Right atrium auricular region (tissue), 2 donors: ENCODE measurements at regions not wholly inside any gene's neighbourhood (a gene's known extent, or its start where the extent isn't known, plus 50 kb on each side); places are given as distances from the start of the nearest gene placed in this dataset.

Source experiments
- DNase-seq: peaks from one replicate; pipeline ENCODE4 v3.0.0-alpha.2; 2019; ENCODE audit warnings: low spot score
- H3K27ac ChIP-seq, 2 donors: fragments of 200-600 bp; sonication (generic); 1 replicate in 1 of 2; 2 replicates in 1 of 2; pipeline ENCODE4 v1.5.1; 2016 to 2019
- H3K27me3 ChIP-seq, 2 donors: fragments of 200-600 bp; sonication (generic); one replicate each; pipeline versions ENCODE4 v1.5.1 to v1.6.0; 2017 to 2019
- H3K36me3 ChIP-seq: fragments of 200-600 bp; sonication (generic); one replicate; pipeline ENCODE4 v1.5.1; 2016
- H3K4me1 ChIP-seq, 2 donors: fragments of 200-600 bp; sonication (generic); one replicate each; pipeline versions ENCODE4 v1.5.1 to v1.6.0; 2017 to 2019
- H3K4me3 ChIP-seq, 2 donors: fragments of 200-600 bp; sonication (generic); 1 replicate in 1 of 2; 2 replicates in 1 of 2; pipeline ENCODE4 v1.5.1; 2017 to 2019; ENCODE audit warnings: mild to moderate bottlenecking in 1 of 2, moderate library complexity in 1 of 2
- H3K9me3 ChIP-seq, 2 donors: fragments of 200-600 bp; sonication (generic); one replicate each; pipeline ENCODE4 v1.5.1; 2019
- CTCF ChIP-seq, 2 donors: fragments of 200-600 bp; sonication (generic); IDR thresholded peaks; one replicate each; pipeline ENCODE4 v1.5.1; 2019; ENCODE audit warnings: antibody characterized with exemption in 2 of 2

GRCh38 chr6:15735567-15736265 is 72.9 kb upstream of the DTNBP1 start:
- H3K27me3 ChIP-seq = no peaks in the 10 kb centered on the region
- no peak for DNase-seq
- no peak for TF ChIP-seq CTCF (IDR thresholded peaks at IDR 0.05)
- H3K36me3 ChIP-seq = no peaks in the 10 kb centered on the region
- no peaks in the 10 kb centered on the region for H3K9me3 ChIP-seq
- H3K4me3 ChIP-seq = no peak overlapping the region
- no peak overlapping the region for H3K27ac ChIP-seq
- peaks cover 0 to 12% of the 10 kb centered on the region in 2 donors for H3K4me1 ChIP-seq

- TF ChIP-seq CTCF (IDR thresholded peaks at IDR 0.05) = no peak
- Histone ChIP-seq H3K27ac (no peak overlapping the region), H3K9me3 (no peaks in the 10 kb centered on the region), H3K4me1 (peaks cover 0 to 12% of the 10 kb centered on the region in 2 donors), H3K27me3 (no peaks in the 10 kb centered on the region), H3K4me3 (no peak overlapping the region), H3K36me3 (no peaks in the 10 kb centered on the region)
- DNase-seq = no peak
Observed at GRCh38 chr6:15734118-15734897, 71.5 kb upstream of the DTNBP1 start.

GRCh38 chr6:15730922-15731321 is 68.1 kb upstream of the DTNBP1 start:
- H3K27me3 ChIP-seq = no peaks in the 10 kb centered on the region
- H3K4me1 ChIP-seq = peaks cover 0 to 7% of the 10 kb centered on the region in 2 donors
- TF ChIP-seq CTCF (IDR thresholded peaks at IDR 0.05) = no peak
- no peak for DNase-seq
- H3K27ac ChIP-seq = no peak overlapping the region
- no peaks in the 10 kb centered on the region for H3K9me3 ChIP-seq
- H3K36me3 ChIP-seq = no peaks in the 10 kb centered on the region
- no peak overlapping the region for H3K4me3 ChIP-seq

- no peak overlapping the region for H3K27ac ChIP-seq
- DNase-seq = no peak
- no peak for TF ChIP-seq CTCF (IDR thresholded peaks at IDR 0.05)
- no peak overlapping the region for H3K4me3 ChIP-seq
- no peaks in the 10 kb centered on the region for H3K36me3 ChIP-seq
- peaks cover 0 to 2% of the 10 kb centered on the region in 2 donors for H3K4me1 ChIP-seq
- H3K27me3 ChIP-seq = no peaks in the 10 kb centered on the region
- no peaks in the 10 kb centered on the region for H3K9me3 ChIP-seq
Observed at GRCh38 chr6:15730442-15730841, 67.6 kb upstream of the DTNBP1 start.

- Histone ChIP-seq H3K4me1 (no peaks in the 10 kb centered on the region), H3K9me3 (no peaks in the 10 kb centered on the region), H3K4me3 (no peak overlapping the region), H3K27me3 (no peaks in the 10 kb centered on the region), H3K36me3 (no peaks in the 10 kb centered on the region), H3K27ac (no peak overlapping the region)
- no peak for DNase-seq
- TF ChIP-seq CTCF (IDR thresholded peaks at IDR 0.05) = no peak
Observed at GRCh38 chr6:15722731-15723130, 59.9 kb upstream of the DTNBP1 start.
